ENCODE measurements at regions not wholly inside any gene's neighbourhood (a gene's known extent, or its start where the extent isn't known, plus 50 kb on each side); places are given as distances from the start of the nearest gene placed in this dataset.

DNA sequence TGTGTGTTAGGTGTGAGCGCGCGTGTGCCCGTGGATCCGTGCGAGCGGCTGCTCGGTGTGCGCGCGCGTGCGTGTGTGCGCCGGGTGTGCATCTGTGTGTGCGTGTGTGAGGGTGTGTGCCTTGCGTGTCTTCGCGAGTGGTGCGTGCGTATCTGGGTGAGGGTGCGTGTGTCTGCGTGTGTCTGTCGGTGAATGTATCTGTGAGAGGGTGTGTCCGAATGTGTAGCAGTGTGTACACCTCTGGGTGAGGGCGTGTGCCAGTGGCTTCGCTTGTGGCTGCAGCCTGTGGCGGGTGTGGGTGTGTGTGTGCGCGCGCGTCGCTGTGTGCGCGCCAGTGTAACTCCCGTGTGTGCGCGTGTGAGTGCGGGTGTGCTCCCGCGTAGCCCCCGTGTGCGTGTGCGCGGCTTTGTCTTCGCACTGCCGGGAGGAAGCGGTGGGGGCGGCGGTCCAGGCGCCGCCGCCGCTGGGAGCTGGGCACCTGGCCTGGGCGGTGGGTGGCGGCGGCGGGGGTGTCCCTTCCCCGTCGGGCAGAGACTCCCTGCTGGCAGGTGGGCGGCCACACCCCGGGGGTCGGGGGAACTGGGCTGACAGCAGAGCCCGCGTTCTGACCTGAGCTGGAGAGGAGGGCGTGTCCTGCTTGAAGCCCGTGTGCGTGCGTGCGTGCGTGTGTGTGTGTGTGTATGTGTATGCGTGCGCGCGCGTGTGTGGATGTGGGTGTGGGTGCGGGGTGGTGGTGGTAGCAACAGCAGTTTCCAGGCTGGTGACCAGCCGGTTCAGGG, 61.3 kb upstream of the EPB41L1 start:
- H3K4me1 ChIP-seq (ENCODE audit: control insufficient read depth in 2 of 2, insufficient read depth in 2 of 2, low read length in 2 of 2): peaks cover 33 to 54% of the 10 kb centered on the region in 2 donors
- peak overlapping the region; percentile 88 to 94 for H3K4me3 ChIP-seq (ENCODE audit: low read length in 2 of 2)
- no peaks in the 10 kb centered on the region for H3K36me3 ChIP-seq (ENCODE audit: control insufficient read depth in 2 of 2, insufficient read depth in 2 of 2, low read length in 2 of 2)
- H3K9me3 ChIP-seq (ENCODE audit: control insufficient read depth in 2 of 2, low read length in 2 of 2): no peaks in the 10 kb centered on the region
- peaks cover 0 to 2% of the 10 kb centered on the region in 2 donors for H3K27me3 ChIP-seq (ENCODE audit: control insufficient read depth in 2 of 2, insufficient read depth in 2 of 2, low read length in 2 of 2)
- H3K9ac ChIP-seq (ENCODE audit: low read depth in 1 of 2, low read length in 2 of 2): peak overlapping the region; percentile 81 to 87
- peak overlapping the region; percentile 91 for H3K27ac ChIP-seq (ENCODE audit: low read depth in 2 of 2, low read length in 2 of 2)

DNA sequence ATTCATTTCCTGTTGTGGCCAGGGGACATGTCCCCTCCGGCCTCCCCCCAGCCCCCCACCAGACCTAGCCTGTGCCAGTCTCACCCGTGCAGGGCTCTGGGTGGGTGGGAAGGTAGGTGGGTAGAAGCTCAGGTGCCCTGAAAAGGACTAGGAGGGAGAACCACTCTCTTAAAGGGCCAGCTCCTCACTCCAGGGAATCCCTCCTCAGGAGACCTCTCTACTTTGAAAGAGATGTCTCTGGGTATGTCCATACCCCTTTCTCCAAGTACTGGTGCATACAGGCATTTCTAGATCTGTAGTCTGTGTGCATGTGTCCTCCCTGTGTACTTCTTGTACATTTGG, 60.8 kb upstream of the EPB41L1 start:
- Histone ChIP-seq H3K36me3 (ENCODE audit: control insufficient read depth in 2 of 2, insufficient read depth in 2 of 2, low read length in 2 of 2) (no peaks in the 10 kb centered on the region), H3K9ac (ENCODE audit: low read depth in 1 of 2, low read length in 2 of 2) (peak overlapping the region; percentile 81 to 87), H3K4me1 (ENCODE audit: control insufficient read depth in 2 of 2, insufficient read depth in 2 of 2, low read length in 2 of 2) (peaks cover 38 to 60% of the 10 kb centered on the region in 2 donors), H3K27me3 (ENCODE audit: control insufficient read depth in 2 of 2, insufficient read depth in 2 of 2, low read length in 2 of 2) (peaks cover 0 to 2% of the 10 kb centered on the region in 2 donors), H3K9me3 (ENCODE audit: control insufficient read depth in 2 of 2, low read length in 2 of 2) (no peaks in the 10 kb centered on the region), H3K4me3 (ENCODE audit: low read length in 2 of 2) (peak overlapping the region; percentile 88 to 94), H3K27ac (ENCODE audit: low read depth in 2 of 2, low read length in 2 of 2) (peak overlapping the region; percentile 91)

DNA sequence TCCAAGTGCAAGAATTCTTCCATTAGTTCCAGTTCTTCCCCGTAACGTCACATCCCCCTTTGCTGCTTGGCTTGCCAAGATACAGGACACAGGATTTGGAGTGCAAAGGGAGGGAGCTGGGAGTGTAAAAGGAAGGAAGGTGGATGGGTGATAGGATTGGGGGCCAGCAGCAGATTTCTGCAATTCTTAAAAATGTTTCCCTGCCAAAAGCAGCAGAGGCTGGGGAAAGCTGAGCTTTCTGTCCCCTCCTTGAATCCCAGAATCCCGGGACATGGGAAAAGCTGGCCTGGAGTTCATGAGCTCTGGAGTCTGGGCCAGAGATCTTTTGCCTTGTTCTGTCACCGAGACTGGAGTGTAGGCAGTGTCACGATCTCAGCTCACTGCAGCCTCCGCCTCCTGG, 60.0 kb upstream of the EPB41L1 start:
- Histone ChIP-seq H3K27ac (ENCODE audit: low read depth in 2 of 2, low read length in 2 of 2) (peak overlapping the region; percentile 91), H3K27me3 (ENCODE audit: control insufficient read depth in 2 of 2, insufficient read depth in 2 of 2, low read length in 2 of 2) (peaks cover 0 to 2% of the 10 kb centered on the region in 2 donors), H3K9ac (ENCODE audit: low read depth in 1 of 2, low read length in 2 of 2) (peak overlapping the region; percentile 81 to 87), H3K9me3 (ENCODE audit: control insufficient read depth in 2 of 2, low read length in 2 of 2) (no peaks in the 10 kb centered on the region), H3K4me1 (ENCODE audit: control insufficient read depth in 2 of 2, insufficient read depth in 2 of 2, low read length in 2 of 2) (peaks cover 38 to 63% of the 10 kb centered on the region in 2 donors), H3K4me3 (ENCODE audit: low read length in 2 of 2) (peak overlapping the region; percentile 88 to 94), H3K36me3 (ENCODE audit: control insufficient read depth in 2 of 2, insufficient read depth in 2 of 2, low read length in 2 of 2) (no peaks in the 10 kb centered on the region)

DNA sequence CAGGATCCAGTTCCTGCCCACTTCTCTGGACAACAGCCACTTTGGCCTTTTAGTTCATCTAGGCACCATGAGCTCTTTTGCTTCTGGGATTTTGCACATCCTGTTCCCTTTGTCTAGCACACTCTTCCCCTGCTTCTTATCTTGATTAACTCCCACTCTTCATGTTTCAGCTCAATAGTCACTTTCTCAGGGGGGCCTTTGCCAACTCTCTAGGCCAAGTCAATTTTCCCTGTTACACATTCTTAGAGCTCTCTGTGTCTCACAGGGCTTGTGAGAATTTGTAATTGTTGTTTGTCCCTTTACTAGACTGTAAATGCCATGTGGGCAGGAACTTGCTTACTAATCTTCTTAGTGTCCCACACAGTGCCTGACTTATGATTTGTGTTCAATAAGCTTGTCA, 58.1 kb upstream of the EPB41L1 start:
- H3K27me3 ChIP-seq (ENCODE audit: control insufficient read depth in 2 of 2, insufficient read depth in 2 of 2, low read length in 2 of 2): peaks cover 0 to 2% of the 10 kb centered on the region in 2 donors
- peak overlapping the region in 1 of 2 donors; percentile 41 for H3K9ac ChIP-seq (ENCODE audit: low read depth in 1 of 2, low read length in 2 of 2)
- H3K4me3 ChIP-seq (ENCODE audit: low read length in 2 of 2): no peak overlapping the region
- H3K36me3 ChIP-seq (ENCODE audit: control insufficient read depth in 2 of 2, insufficient read depth in 2 of 2, low read length in 2 of 2): no peaks in the 10 kb centered on the region
- H3K4me1 ChIP-seq (ENCODE audit: control insufficient read depth in 2 of 2, insufficient read depth in 2 of 2, low read length in 2 of 2): peaks cover 43 to 65% of the 10 kb centered on the region in 2 donors
- H3K27ac ChIP-seq (ENCODE audit: low read depth in 2 of 2, low read length in 2 of 2): peak overlapping the region; percentile 89 to 91
- no peaks in the 10 kb centered on the region for H3K9me3 ChIP-seq (ENCODE audit: control insufficient read depth in 2 of 2, low read length in 2 of 2)

DNA sequence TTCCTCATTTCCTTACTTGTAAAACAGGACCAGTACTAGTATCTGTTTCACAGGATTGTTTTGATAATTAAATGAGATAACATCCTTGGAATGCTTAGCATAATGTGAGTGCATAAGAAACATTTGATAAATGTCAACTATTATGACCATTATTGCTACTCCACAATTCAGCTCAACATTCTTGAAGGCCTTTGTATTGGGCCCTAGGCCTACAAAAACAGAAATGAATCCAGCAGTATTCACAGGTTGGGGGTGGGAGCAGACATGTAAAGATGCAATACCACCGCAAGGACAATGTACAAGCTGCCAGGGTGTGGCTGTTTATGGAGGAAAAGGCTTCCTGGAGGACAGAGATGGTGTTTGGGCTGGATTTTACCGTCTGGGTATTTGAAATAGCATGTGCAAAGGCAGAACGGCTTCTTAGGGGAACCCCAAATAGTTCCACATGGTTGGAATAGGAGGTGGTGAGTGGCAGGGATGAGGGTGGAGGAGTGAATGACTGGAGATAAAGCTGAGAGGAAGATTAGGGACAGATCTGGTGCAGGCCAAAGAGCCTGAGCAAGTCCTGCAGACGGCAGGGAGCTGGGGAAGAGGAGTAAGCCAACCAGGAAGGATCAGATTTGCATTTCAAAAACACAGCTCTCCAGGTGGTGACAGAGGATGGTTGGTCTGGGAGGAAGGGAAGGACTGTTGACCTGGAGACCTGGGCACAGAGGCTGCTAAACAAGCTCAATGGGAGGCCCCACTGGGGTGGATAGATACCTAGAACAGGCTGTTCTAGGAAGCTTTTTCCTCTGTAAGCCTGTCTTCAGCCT, 57.0 kb upstream of the EPB41L1 start:
- Histone ChIP-seq H3K9me3 (ENCODE audit: control insufficient read depth in 2 of 2, low read length in 2 of 2) (no peaks in the 10 kb centered on the region), H3K4me3 (ENCODE audit: low read length in 2 of 2) (peak overlapping the region; percentile 18 to 34), H3K36me3 (ENCODE audit: control insufficient read depth in 2 of 2, insufficient read depth in 2 of 2, low read length in 2 of 2) (no peaks in the 10 kb centered on the region), H3K9ac (ENCODE audit: low read depth in 1 of 2, low read length in 2 of 2) (peak overlapping the region; percentile 15 to 50), H3K27ac (ENCODE audit: low read depth in 2 of 2, low read length in 2 of 2) (peak overlapping the region; percentile 89 to 91), H3K27me3 (ENCODE audit: control insufficient read depth in 2 of 2, insufficient read depth in 2 of 2, low read length in 2 of 2) (peaks cover 0 to 2% of the 10 kb centered on the region in 2 donors), H3K4me1 (ENCODE audit: control insufficient read depth in 2 of 2, insufficient read depth in 2 of 2, low read length in 2 of 2) (peaks cover 43 to 71% of the 10 kb centered on the region in 2 donors)

DNA sequence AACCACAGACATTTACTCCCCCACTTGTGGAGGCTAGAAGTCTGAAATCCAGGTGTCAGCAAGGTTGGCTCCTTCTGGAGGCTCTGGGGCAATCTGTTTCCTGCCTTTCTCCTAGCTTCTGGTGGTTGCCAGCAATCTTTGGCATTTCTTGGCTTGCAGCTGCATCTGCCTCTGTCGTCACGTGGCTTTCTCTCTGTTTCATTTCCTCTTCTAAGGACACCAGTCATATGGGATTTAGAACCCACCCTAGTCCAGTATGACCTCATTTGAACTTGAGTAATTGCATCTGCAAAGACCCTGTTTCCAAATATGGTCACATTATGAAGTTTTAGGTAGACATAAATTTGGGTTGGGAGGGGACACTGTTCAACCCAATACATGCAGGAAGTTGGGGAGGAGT, 56.2 kb upstream of the EPB41L1 start:
- Histone ChIP-seq H3K9ac (ENCODE audit: low read depth in 1 of 2, low read length in 2 of 2) (peak overlapping the region; percentile 7 to 50), H3K27me3 (ENCODE audit: control insufficient read depth in 2 of 2, insufficient read depth in 2 of 2, low read length in 2 of 2) (no peaks in the 10 kb centered on the region), H3K27ac (ENCODE audit: low read depth in 2 of 2, low read length in 2 of 2) (peak overlapping the region; percentile 89 to 91), H3K4me3 (ENCODE audit: low read length in 2 of 2) (peak overlapping the region in 1 of 2 donors; percentile 34), H3K4me1 (ENCODE audit: control insufficient read depth in 2 of 2, insufficient read depth in 2 of 2, low read length in 2 of 2) (peaks cover 49 to 73% of the 10 kb centered on the region in 2 donors), H3K36me3 (ENCODE audit: control insufficient read depth in 2 of 2, insufficient read depth in 2 of 2, low read length in 2 of 2) (no peaks in the 10 kb centered on the region), H3K9me3 (ENCODE audit: control insufficient read depth in 2 of 2, low read length in 2 of 2) (no peaks in the 10 kb centered on the region)

DNA sequence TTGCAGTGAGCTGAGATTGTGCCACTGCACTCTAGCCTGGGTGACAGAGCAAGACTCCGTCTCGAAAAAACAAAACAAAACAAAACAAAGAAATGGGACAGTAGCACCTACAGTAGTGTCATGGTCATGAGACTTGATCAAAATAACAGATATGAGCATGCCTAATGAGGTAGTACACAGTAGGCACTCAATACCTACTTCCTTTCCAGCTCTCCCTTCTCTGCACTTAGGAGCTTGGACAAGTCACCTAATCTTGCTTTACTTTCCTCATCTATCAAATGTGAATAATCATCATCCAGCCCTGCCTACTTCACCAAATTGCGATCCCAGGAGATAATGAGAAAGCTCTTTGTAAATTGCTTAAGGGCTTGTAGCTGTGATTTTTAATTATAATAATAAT, 55.4 kb upstream of the EPB41L1 start:
- Histone ChIP-seq H3K27me3 (ENCODE audit: control insufficient read depth in 2 of 2, insufficient read depth in 2 of 2, low read length in 2 of 2) (no peaks in the 10 kb centered on the region), H3K4me3 (ENCODE audit: low read length in 2 of 2) (no peak overlapping the region), H3K9me3 (ENCODE audit: control insufficient read depth in 2 of 2, low read length in 2 of 2) (no peaks in the 10 kb centered on the region), H3K27ac (ENCODE audit: low read depth in 2 of 2, low read length in 2 of 2) (no peak overlapping the region), H3K36me3 (ENCODE audit: control insufficient read depth in 2 of 2, insufficient read depth in 2 of 2, low read length in 2 of 2) (no peaks in the 10 kb centered on the region), H3K4me1 (ENCODE audit: control insufficient read depth in 2 of 2, insufficient read depth in 2 of 2, low read length in 2 of 2) (peaks cover 45 to 70% of the 10 kb centered on the region in 2 donors), H3K9ac (ENCODE audit: low read depth in 1 of 2, low read length in 2 of 2) (no peak overlapping the region)

DNA sequence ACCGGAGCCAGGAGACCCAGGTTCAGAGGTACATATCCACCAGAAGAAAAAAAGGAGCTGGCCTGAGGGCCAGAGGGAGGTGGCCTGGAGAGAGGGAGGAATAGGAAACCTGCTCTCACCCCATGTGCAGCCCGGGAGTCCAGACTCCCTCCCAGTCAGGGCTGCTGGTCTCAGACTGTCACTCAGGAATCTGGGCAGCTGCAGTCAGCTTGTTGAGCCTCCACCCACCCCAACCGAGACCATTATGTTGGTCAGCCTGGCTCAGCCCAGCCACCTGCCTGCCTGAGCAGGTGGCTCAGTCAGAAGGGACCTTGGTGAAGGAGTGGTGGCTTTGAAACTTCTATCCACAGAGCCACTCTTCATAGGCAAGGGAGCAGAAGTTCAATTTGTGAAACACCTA, 53.3 kb upstream of the EPB41L1 start:
- Histone ChIP-seq H3K9me3 (ENCODE audit: control insufficient read depth in 2 of 2, low read length in 2 of 2) (no peaks in the 10 kb centered on the region), H3K9ac (ENCODE audit: low read depth in 1 of 2, low read length in 2 of 2) (peak overlapping the region in 1 of 2 donors; percentile 60), H3K27me3 (ENCODE audit: control insufficient read depth in 2 of 2, insufficient read depth in 2 of 2, low read length in 2 of 2) (no peaks in the 10 kb centered on the region), H3K36me3 (ENCODE audit: control insufficient read depth in 2 of 2, insufficient read depth in 2 of 2, low read length in 2 of 2) (no peaks in the 10 kb centered on the region), H3K4me1 (ENCODE audit: control insufficient read depth in 2 of 2, insufficient read depth in 2 of 2, low read length in 2 of 2) (peaks cover 50 to 68% of the 10 kb centered on the region in 2 donors), H3K4me3 (ENCODE audit: low read length in 2 of 2) (no peak overlapping the region), H3K27ac (ENCODE audit: low read depth in 2 of 2, low read length in 2 of 2) (peak overlapping the region; percentile 70 to 91)

DNA sequence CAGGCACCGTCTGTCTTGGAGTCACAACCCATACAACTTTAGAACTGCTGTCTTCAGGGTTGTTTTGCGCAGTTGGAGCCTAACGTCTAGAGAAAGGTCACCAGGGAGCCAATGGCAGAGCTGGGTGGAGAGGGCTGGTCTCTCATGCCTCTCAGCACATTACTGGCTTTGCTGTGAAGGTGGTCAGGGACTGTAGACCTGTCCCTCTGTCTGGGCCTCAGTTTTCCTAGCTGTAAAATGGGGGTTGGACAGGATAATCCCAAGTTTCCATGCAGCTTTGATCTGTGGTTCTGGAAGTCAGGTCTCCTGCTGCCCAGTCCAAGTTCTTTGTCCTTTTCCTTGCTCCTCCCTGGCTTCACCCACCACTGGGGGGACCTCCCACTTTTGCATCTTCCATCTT, 52.2 kb upstream of the EPB41L1 start:
- peaks cover 43 to 63% of the 10 kb centered on the region in 2 donors for H3K4me1 ChIP-seq (ENCODE audit: control insufficient read depth in 2 of 2, insufficient read depth in 2 of 2, low read length in 2 of 2)
- H3K9ac ChIP-seq (ENCODE audit: low read depth in 1 of 2, low read length in 2 of 2): peak overlapping the region; percentile 20 to 48
- H3K36me3 ChIP-seq (ENCODE audit: control insufficient read depth in 2 of 2, insufficient read depth in 2 of 2, low read length in 2 of 2): no peaks in the 10 kb centered on the region
- H3K4me3 ChIP-seq (ENCODE audit: low read length in 2 of 2): no peak overlapping the region
- H3K9me3 ChIP-seq (ENCODE audit: control insufficient read depth in 2 of 2, low read length in 2 of 2): no peaks in the 10 kb centered on the region
- H3K27ac ChIP-seq (ENCODE audit: low read depth in 2 of 2, low read length in 2 of 2): peak overlapping the region; percentile 85 to 91
- no peaks in the 10 kb centered on the region for H3K27me3 ChIP-seq (ENCODE audit: control insufficient read depth in 2 of 2, insufficient read depth in 2 of 2, low read length in 2 of 2)
